ENCODE measurements at regions not wholly inside any gene's neighbourhood (a gene's known extent, or its start where the extent isn't known, plus 50 kb on each side); places are given as distances from the start of the nearest gene placed in this dataset.

DNA sequence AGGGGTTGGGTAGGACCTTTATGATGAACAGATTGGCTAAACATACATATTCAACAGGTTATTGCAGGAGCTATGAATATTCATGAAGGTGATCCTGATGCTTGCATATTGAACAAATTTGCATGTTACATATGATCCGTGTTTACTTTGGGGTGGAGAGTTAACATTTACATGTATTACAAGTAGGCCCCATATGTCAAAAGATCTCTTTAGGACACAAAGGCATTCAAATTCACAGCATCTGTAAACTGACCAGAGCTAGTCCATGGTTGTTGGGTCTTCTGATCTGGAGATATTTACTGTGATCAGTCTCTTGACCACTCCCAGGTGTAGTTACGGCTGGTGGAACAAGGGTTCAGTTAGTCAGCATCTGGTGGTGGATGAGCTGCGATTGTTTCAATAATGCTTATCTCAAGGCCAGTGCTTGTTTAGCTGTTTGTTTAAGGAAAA, 80.4 kb downstream of the PMAIP1 start:
- no peak for TF ChIP-seq POLR2A (IDR thresholded peaks at IDR 0.05)
- TF ChIP-seq, protein P1, sequence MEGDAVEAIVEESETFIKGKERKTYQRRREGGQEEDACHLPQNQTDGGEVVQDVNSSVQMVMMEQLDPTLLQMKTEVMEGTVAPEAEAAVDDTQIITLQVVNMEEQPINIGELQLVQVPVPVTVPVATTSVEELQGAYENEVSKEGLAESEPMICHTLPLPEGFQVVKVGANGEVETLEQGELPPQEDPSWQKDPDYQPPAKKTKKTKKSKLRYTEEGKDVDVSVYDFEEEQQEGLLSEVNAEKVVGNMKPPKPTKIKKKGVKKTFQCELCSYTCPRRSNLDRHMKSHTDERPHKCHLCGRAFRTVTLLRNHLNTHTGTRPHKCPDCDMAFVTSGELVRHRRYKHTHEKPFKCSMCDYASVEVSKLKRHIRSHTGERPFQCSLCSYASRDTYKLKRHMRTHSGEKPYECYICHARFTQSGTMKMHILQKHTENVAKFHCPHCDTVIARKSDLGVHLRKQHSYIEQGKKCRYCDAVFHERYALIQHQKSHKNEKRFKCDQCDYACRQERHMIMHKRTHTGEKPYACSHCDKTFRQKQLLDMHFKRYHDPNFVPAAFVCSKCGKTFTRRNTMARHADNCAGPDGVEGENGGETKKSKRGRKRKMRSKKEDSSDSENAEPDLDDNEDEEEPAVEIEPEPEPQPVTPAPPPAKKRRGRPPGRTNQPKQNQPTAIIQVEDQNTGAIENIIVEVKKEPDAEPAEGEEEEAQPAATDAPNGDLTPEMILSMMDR (IDR thresholded peaks at IDR 0.05) = no peak

Measured in adrenal gland (tissue), 5 donors.